Pancreas (tissue), 10 donors: ENCODE measurements at regions not wholly inside any gene's neighbourhood (a gene's known extent, or its start where the extent isn't known, plus 50 kb on each side); places are given as distances from the start of the nearest gene placed in this dataset.

Experiments used
- ATAC-seq, 4 donors: fragments of 200-7000 bp; cut with Tn5 transposase; one replicate each; pipeline versions ENCODE4 v1.8.0 to v1.9.1; 2020; ENCODE audit warnings: mild to moderate bottlenecking in 4 of 4, moderate library complexity in 4 of 4
- DNase-seq, 6 donors: peaks; one replicate each; pipeline ENCODE4 v3.0.0-alpha.2; 2020
- FAIRE-seq: peaks from 2 replicates; lab custom pipeline; 2012; peaks lifted over from hg19 to GRCh38; lab: Jason Lieb, UNC
- H3K27ac ChIP-seq, 4 donors: fragments of 200-600 bp; sonication (generic); 1 replicate in 3 of 4; 2 replicates in 1 of 4; pipeline versions ENCODE4 v1.5.0 to v1.8.0; 2020
- H3K27me3 ChIP-seq, 4 donors: fragments of 200-600 bp; one replicate each; pipeline ENCODE4 v1.8.0; 2021
- H3K36me3 ChIP-seq, 3 donors: fragments of 200-600 bp; sonication (generic) in 1 of 3; one replicate each; pipeline versions ENCODE4 v1.5.0 to v1.8.0; 2020 to 2021
- H3K4me1 ChIP-seq, 3 donors: fragments of 200-600 bp; one replicate each; pipeline ENCODE4 v1.8.0; 2021
- H3K4me3 ChIP-seq, 4 donors: fragments of 200-600 bp; sonication (generic) in 2 of 4; one replicate each; pipeline versions ENCODE4 v1.5.0 to v1.8.0; 2020 to 2021
- H3K9me3 ChIP-seq, 4 donors: fragments of 200-600 bp; one replicate each; pipeline ENCODE4 v1.8.0; 2021
- WGBS, 2 donors: extraction: QIAGEN DNeasy Blood & Tissue Kit; methylation state at CpG; one replicate each; pipeline ENCODE4 v1.1.7; 2013; 5-methylcytosine and 5-hydroxymethylcytosine counted together
- intact Hi-C, 3 donors: fragments of 100-400 bp; cut with DNase I; formaldehyde crosslinking; loops; one replicate each; pipeline versions ENCODE4 v1.11.1 to v1.14.2; 2022
- TF ChIP-seq, protein P1 (sequence below), 4 donors: fragments of 200-600 bp; sonication (generic) in 3 of 4; IDR thresholded peaks; one replicate each; pipeline versions ENCODE4 v1.5.0 to v1.8.0; 2021; ENCODE audit warnings: antibody characterized with exemption in 4 of 4
- donor health status: healthy with polysubstance abuse.
- donor health status: DM: no; HTN: no; CAD: no; lungs with moderate emphysema.
- donor health status: DM: no; HTN: no; CAD: no.
- donor health status: control.
- donor health status: control.
- donor health status: Bipolar disorder and iron deficiency.
- donor health status: DM: yes; HTN: yes; CAD: no.
- donor health status: DM: no; HTN: no; CAD: no.
- donor health status: DM: no; HTN: no; CAD: no.
- donor health status: DM: yes; HTN: yes; CAD: no.

GRCh38 chr5:117435203-117435602, 860.6 kb upstream of the SEMA6A start:
- Histone ChIP-seq H3K9me3 (no peaks in the 10 kb centered on the region), H3K4me3 (no peak overlapping the region), H3K27ac (no peak overlapping the region), H3K4me1 (no peaks in the 10 kb centered on the region), H3K27me3 (no peaks in the 10 kb centered on the region), H3K36me3 (no peaks in the 10 kb centered on the region)
- DNase-seq, result no peak
- TF ChIP-seq, protein P1, sequence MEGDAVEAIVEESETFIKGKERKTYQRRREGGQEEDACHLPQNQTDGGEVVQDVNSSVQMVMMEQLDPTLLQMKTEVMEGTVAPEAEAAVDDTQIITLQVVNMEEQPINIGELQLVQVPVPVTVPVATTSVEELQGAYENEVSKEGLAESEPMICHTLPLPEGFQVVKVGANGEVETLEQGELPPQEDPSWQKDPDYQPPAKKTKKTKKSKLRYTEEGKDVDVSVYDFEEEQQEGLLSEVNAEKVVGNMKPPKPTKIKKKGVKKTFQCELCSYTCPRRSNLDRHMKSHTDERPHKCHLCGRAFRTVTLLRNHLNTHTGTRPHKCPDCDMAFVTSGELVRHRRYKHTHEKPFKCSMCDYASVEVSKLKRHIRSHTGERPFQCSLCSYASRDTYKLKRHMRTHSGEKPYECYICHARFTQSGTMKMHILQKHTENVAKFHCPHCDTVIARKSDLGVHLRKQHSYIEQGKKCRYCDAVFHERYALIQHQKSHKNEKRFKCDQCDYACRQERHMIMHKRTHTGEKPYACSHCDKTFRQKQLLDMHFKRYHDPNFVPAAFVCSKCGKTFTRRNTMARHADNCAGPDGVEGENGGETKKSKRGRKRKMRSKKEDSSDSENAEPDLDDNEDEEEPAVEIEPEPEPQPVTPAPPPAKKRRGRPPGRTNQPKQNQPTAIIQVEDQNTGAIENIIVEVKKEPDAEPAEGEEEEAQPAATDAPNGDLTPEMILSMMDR (IDR thresholded peaks at IDR 0.05), result no peak
- no peak for ATAC-seq
- no peak for FAIRE-seq
- WGBS, 2 donors, result 58 to 60% methylated on average over 2 of the region's 2 CpGs
- intact Hi-C loops, result no loop called here

DNA sequence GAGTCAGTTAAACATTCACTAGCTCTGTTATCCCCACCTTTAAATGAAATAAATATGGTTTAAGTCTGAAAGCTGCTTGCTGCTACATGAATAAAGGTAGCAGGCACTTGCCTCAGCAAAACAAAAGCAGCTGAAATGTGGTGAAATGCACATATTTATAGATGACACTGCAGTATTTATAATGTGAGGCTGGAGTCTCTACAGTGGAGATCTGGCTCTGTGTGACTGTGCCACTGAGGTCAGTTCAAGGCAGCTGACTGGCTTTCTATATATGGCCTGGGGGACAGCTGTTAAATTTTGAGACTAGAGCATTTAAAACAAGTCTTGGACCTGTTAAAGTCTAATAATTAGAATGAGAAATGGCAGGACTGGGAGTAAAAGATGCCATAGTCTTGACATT, 859.6 kb upstream of the SEMA6A start:
- no peaks in the 10 kb centered on the region for H3K9me3 ChIP-seq
- no peak for FAIRE-seq
- H3K4me3 ChIP-seq, result no peak overlapping the region
- H3K36me3 ChIP-seq, result no peaks in the 10 kb centered on the region
- DNase-seq, result no peak
- no peaks in the 10 kb centered on the region for H3K4me1 ChIP-seq
- H3K27me3 ChIP-seq, result no peaks in the 10 kb centered on the region
- intact Hi-C loops, result no loop called here
- TF ChIP-seq, protein P1 (IDR thresholded peaks at IDR 0.05), result no peak
- no peak overlapping the region for H3K27ac ChIP-seq
- no peak for ATAC-seq

DNA sequence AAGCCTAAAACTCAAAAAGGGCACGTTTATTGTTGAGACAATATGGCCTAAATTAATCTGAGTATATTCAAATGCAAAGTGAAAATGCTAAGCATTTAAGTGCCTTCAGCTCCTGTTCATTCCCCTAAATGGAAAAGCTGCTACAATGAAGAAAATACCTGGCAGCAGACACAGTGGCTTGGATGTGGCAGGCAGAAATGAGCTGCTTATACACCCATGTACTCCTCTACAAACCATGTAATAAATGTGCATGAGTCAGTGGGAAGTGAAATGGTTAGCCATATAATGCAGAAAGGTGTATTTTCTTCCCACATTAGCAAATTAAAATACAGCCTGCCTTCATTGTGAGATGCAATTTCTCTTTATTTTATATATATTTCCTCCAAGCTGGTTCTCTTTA, 859.2 kb upstream of the SEMA6A start:
- H3K4me3 ChIP-seq, result no peak overlapping the region
- ATAC-seq (no peak), DNase-seq (no peak), FAIRE-seq (no peak)
- H3K36me3 ChIP-seq, result no peaks in the 10 kb centered on the region
- H3K27me3 ChIP-seq, result no peaks in the 10 kb centered on the region
- no peak overlapping the region for H3K27ac ChIP-seq
- TF ChIP-seq, protein P1 (IDR thresholded peaks at IDR 0.05), result no peak
- H3K4me1 ChIP-seq, result no peaks in the 10 kb centered on the region
- no peaks in the 10 kb centered on the region for H3K9me3 ChIP-seq
- intact Hi-C loops, result no loop called here
- WGBS, 2 donors, result 34 to 49% methylated on average over 1 of the region's 1 CpG

DNA sequence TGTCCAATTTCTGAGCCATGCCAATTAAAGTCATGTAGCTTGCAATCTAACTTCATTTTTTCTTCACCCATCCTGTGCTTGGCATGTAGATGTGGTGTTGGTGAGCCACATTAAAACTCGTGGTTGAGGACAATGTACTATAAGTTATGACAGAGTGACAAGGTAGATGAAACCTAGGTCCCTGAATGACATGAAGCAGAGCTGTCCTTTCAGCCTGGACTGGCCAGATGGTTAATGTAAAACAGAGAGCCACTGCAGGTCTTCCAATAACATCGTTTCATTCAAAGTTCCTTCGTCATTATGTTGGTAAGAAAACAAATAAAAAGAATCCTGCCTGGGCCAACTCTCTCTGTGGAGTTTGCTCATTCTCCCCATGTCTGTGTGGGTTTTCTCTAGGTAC, 856.5 kb upstream of the SEMA6A start:
- no peak for FAIRE-seq
- 33 to 44% methylated on average over 3 of the region's 3 CpGs for WGBS, 2 donors
- Histone ChIP-seq H3K36me3 (no peaks in the 10 kb centered on the region), H3K4me3 (no peak overlapping the region), H3K4me1 (no peaks in the 10 kb centered on the region), H3K9me3 (no peaks in the 10 kb centered on the region), H3K27ac (no peak overlapping the region), H3K27me3 (no peaks in the 10 kb centered on the region)
- ATAC-seq, result no peak
- intact Hi-C loops, result no loop called here
- TF ChIP-seq, protein P1 (IDR thresholded peaks at IDR 0.05), result no peak
- DNase-seq, result no peak

GRCh38 chr5:117425163-117425562, 850.5 kb upstream of the SEMA6A start:
- FAIRE-seq, result no peak
- Histone ChIP-seq H3K27ac (no peak overlapping the region), H3K4me1 (no peaks in the 10 kb centered on the region), H3K4me3 (no peak overlapping the region), H3K9me3 (no peaks in the 10 kb centered on the region), H3K27me3 (no peaks in the 10 kb centered on the region), H3K36me3 (no peaks in the 10 kb centered on the region)
- ATAC-seq, result no peak
- 51 to 66% methylated on average over 3 of the region's 3 CpGs for WGBS, 2 donors
- intact Hi-C loops, result no loop called here
- DNase-seq, result no peak
- TF ChIP-seq, protein P1 (IDR thresholded peaks at IDR 0.05), result no peak
